HT1080 (cell line): ENCODE measurements at regions not wholly inside any gene's neighbourhood (a gene's known extent, or its start where the extent isn't known, plus 50 kb on each side); places are given as distances from the start of the nearest gene placed in this dataset.

Source experiments
- DNase-seq: peaks from one replicate; pipeline ENCODE4 v3.0.0-alpha.2; 2015; ENCODE audit warnings: low read depth

GRCh38 chr9:135219676-135220600, 132.5 kb downstream of the OLFM1 start:
- no peak for DNase-seq

GRCh38 chr9:135220601-135221575, 133.4 kb downstream of the OLFM1 start:
- DNase-seq = no peak

DNA sequence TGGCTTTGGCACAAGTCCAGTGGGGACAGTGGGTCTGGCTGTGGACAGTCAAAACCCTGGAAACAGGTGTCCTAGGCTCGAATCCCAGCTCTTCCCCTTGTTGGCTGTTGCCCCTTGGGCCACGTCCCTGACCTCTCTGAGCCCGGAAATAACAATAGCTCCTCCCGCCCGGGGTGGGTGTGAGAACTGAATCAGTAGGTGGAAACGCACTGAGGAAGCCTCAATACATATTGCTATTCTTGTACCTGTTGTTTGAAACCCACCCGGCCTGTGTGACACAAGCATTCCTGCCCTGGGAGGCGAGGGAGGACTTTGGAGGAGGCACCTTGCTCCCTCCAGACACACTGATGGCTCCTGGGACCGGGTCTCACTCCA, 134.1 kb downstream of the OLFM1 start:
- no peak for DNase-seq

DNA sequence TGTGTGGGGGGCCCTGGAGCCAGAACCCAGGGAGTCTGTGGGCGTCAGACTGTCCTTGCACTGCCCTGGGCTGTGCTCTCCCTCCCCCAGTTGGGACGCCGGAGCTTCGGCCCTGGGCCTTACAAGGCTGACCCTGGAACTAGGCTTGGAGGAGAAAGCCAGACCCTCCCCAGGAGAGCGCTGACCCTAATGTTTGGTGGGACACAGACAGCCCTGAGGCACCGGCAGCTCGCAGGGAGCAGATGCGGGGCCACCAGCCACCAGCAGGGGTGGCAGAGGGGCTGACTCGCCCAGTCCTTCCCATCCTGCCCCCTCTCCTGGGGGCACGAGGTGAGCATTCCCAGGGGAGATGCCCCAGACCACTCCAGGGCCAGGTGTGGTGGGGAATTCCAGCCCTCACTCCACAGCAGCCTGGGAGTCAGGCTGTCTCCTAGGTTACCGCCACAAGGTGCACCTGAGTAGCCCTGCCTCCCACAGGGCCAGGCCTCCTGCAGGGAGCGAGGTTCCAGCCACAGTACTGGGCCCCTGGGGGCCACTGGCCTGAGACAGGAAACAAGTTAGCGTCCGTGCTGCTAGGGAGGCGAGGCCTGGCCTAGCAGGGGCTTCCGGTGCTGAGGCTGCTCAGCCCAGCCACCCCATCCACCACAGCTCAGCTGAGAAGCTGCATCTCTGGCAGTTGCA, 134.6 kb downstream of the OLFM1 start:
- DNase-seq = no peak

- no peak for DNase-seq
Observed at GRCh38 chr9:135222881-135223760, 135.7 kb downstream of the OLFM1 start.

- DNase-seq = no peak
Observed at GRCh38 chr9:135223831-135224230, 136.4 kb downstream of the OLFM1 start.

DNA sequence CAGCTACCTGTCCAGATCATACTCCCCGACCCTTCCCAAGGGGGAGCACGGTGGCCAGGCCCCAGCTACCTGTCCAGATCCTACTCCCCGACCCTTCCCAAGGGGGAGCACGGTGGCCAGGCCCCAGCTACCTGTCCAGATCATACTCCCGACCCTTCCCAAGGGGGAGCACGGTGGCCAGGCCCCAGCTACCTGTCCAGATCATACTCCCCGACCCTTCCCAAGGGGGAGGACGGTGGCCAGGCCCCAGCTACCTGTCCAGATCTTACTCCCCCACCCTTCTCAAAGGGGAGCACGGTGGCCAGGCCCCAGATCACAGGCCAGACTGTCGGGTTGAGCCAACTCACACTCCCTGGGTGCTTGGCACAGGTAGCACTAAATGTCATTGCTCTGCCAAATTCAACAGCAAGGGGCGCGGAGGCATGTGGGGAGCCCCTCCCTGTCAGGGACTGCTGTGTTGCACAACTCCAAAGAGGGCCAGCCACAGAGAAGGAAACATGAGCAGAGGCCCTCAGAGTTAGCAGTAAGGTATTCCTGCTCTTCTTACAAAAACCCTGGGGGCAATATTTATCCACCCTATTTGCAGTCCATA, 136.9 kb downstream of the OLFM1 start:
- DNase-seq = no peak

DNA sequence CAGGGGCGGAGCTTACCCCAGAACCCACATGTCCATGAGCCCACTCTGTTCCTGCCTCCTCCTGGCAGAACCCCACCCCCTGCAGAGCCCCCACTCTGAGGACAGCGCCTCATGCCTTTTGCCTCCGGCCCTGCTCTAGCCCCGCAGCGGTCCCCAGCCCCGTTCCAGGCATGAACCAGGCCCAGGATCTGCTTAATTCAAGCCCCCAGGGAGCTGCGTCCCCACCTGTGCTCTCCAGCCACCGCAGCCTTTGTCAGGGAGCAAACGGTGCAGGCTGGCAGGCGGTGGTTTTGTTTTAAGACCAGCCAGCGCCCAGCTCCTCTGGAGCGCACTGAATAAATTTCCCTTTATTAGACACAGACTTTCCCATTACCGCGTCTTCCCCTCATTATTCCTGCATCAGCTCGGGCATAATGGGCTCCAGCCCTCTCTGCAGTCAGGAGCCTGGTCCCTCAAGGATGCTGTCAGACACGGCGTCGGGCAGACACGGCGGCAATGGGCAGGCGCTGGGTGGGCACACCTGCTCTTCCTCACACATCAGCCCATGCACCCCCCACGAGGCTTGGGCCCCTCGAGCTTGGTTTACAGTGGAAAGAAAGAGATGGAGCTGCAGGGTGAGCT, 137.6 kb downstream of the OLFM1 start:
- DNase-seq = no peak

GRCh38 chr9:135225619-135226228, 138.3 kb downstream of the OLFM1 start:
- DNase-seq = no peak

DNA sequence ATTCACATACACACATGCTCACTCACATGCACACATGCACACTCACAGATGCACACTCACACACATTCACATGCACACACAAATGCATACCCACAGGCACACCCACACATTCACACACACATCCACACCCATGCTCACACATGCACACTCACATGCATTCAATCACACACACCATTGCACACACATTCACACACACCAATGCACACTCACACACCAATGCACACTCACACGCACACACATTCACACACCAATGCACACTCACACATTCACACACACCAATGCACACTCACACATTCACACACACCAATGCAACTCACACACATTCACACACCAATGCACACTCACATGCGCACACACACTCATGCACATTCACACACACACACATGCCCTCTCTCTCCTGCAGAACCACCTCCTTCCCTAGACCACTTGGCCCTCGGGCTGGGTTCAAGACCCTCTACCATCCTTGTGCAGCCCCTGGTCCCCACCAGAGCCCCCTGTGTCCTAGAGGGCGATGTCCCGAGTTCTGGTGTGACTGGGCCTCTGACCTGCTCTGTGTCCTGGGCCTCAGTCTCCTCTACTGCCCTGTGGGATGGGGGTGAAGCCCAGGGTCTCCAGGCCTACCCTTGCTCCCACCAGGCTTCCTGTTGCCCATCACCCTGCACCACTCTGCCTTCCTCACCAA, 139.0 kb downstream of the OLFM1 start:
- DNase-seq = no peak

DNA sequence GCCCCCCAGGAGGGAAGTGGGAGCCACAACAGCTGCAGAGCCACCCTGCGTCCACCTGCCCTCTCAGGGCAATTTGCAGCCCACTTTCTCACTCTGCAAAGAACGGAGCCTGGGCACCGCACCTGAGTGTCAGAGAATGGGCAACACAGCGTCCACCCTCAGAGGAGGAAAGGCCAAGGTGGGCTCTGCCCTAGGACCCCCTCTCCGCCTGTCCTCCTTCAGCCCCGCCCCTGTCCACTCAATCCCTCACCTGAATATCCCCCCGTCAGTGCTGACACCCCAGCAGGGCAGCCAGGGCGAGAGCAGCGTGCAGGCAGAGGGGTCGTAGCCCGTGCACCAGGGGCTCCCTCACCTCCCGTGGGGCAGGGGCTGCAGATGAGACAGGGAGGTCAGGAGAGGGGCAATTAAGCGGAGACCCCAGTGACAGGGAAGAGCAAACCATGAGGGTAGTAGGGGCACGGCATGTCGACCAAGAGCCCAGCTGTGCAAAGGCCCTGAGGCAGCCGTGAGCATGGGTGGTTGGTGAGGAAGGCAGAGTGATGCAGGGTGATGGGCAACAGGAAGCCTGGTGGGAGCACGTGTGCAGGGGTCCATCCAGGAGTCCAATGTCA, 140.3 kb downstream of the OLFM1 start:
- DNase-seq = no peak

GRCh38 chr9:135228345-135228982, 141.0 kb downstream of the OLFM1 start:
- no peak for DNase-seq

GRCh38 chr9:135228983-135229625, 141.6 kb downstream of the OLFM1 start:
- no peak for DNase-seq

DNA sequence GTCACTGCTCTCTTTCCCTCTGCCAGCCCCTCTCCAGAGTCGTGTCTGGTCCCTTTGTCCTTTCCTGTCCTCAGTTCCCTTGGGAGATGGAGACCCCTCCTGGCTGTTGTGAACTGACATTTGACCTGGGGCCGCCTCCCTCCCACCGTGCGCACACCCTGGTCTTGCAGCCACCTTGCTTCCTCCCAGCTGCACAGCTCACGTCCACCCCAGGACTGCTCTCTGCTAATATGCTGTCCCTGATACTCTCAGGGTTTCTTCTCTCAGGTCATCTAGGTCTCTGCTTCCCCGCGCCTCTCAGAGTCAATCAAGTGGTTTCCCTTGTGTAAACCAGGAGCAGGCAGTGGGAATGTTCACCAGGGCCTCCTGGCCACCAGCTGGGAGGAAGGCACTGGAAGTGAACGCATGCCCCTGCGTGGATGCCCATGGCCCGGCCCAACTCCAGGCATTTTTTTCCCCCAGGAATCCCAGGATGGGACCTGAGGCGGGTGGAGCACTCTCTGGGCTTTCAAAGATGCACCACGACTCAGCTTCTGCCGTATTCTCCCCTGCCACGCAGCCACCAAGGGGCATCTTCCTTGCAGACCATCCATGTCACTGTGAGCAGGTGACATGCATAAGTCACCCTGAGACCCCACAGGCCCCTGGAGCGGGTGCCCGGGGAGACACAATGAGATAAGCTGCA, 142.4 kb downstream of the OLFM1 start:
- no peak for DNase-seq

GRCh38 chr9:135230386-135230765, 142.9 kb downstream of the OLFM1 start:
- no peak for DNase-seq

- no peak for DNase-seq
Observed at GRCh38 chr9:135230817-135231520, 143.5 kb downstream of the OLFM1 start.
